Cardiac muscle cell (in vitro differentiated cells and primary cell): ENCODE measurements at regions not wholly inside any gene's neighbourhood (a gene's known extent, or its start where the extent isn't known, plus 50 kb on each side); places are given as distances from the start of the nearest gene placed in this dataset.
"Not testable (repeated sequence)": the region's sequence is repeated elsewhere in the genome, so short reads cannot be mapped to it uniquely, and the experiment has no call there.

ENCODE experiments used
- DNase-seq, 2 donors: peaks; one replicate each; pipeline versions ENCODE4 v3.0.0 to v3.0.0-alpha.2; 2010 to 2017; ENCODE audit warnings: low read depth in 1 of 2, low spot score in 1 of 2
- H3K27ac ChIP-seq: fragments of 200-600 bp; sonication (generic); 2 replicates; pipeline ENCODE4 v1.5.1; 2016
- H3K27me3 ChIP-seq: fragments of 200-600 bp; sonication (generic); 2 replicates; pipeline ENCODE4 v1.6.0; 2016; ENCODE audit warnings: control low read depth
- H3K36me3 ChIP-seq: fragments of 200-600 bp; sonication (generic); 2 replicates; pipeline ENCODE4 v1.5.1; 2016; ENCODE audit warnings: control low read depth
- H3K4me1 ChIP-seq: fragments of 200-600 bp; sonication (generic); 2 replicates; pipeline ENCODE4 v1.8.1; 2017; ENCODE audit warnings: low read depth, mild to moderate bottlenecking, mixed run types
- H3K4me3 ChIP-seq: fragments of 200-600 bp; sonication (generic); 2 replicates; pipeline ENCODE4 v1.5.1; 2016; ENCODE audit warnings: mild to moderate bottlenecking
- H3K9me3 ChIP-seq: fragments of 200-600 bp; sonication (generic); 2 replicates; pipeline ENCODE4 v1.5.1; 2017; ENCODE audit warnings: low read depth, mild to moderate bottlenecking, control low read depth
- CTCF ChIP-seq: IDR thresholded peaks from 2 replicates; pipeline ENCODE4 v1.5.1; 2012; ENCODE audit warnings: low read depth, mild to moderate bottlenecking, low read length

GRCh38 chr9:22170556-22170955 is 161.5 kb upstream of the CDKN2B start:
- no peaks in the 10 kb centered on the region for H3K27me3 ChIP-seq
- H3K27ac ChIP-seq: no peak overlapping the region
- no peak for TF ChIP-seq CTCF
- peaks cover 10% of the 10 kb centered on the region for H3K4me1 ChIP-seq
- DNase-seq: no peak
- no peaks in the 10 kb centered on the region for H3K9me3 ChIP-seq
- no peak overlapping the region for H3K4me3 ChIP-seq
- no peaks in the 10 kb centered on the region for H3K36me3 ChIP-seq

GRCh38 chr9:22170990-22171670 is 162.0 kb upstream of the CDKN2B start:
- Histone ChIP-seq H3K27ac (peak overlapping the region; percentile 15), H3K36me3 (no peaks in the 10 kb centered on the region), H3K4me1 (peaks cover 10% of the 10 kb centered on the region), H3K27me3 (no peaks in the 10 kb centered on the region), H3K4me3 (no peak overlapping the region), H3K9me3 (no peaks in the 10 kb centered on the region)
- TF ChIP-seq CTCF: no peak
- DNase-seq: no peak

- DNase-seq: no peak
Observed at GRCh38 chr9:22171691-22172090, 162.6 kb upstream of the CDKN2B start.

GRCh38 chr9:22173908-22174307 is 164.8 kb upstream of the CDKN2B start:
- TF ChIP-seq CTCF: no peak
- Histone ChIP-seq H3K36me3 (no peaks in the 10 kb centered on the region), H3K27ac (no peak overlapping the region), H3K9me3 (no peaks in the 10 kb centered on the region), H3K27me3 (no peaks in the 10 kb centered on the region), H3K4me3 (no peak overlapping the region), H3K4me1 (peaks cover 10% of the 10 kb centered on the region)
- DNase-seq: no peak

More at GRCh38 chr9:22171691-22172090, 162.6 kb upstream of the CDKN2B start:
- Histone ChIP-seq H3K27ac (peak overlapping the region; percentile 15), H3K4me3 (no peak overlapping the region), H3K4me1 (peaks cover 10% of the 10 kb centered on the region), H3K27me3 (no peaks in the 10 kb centered on the region), H3K36me3 (no peaks in the 10 kb centered on the region), H3K9me3 (no peaks in the 10 kb centered on the region)
- no peak for TF ChIP-seq CTCF

GRCh38 chr9:22175972-22176545 is 167.0 kb upstream of the CDKN2B start:
- no peak overlapping the region for H3K27ac ChIP-seq
- no peaks in the 10 kb centered on the region for H3K27me3 ChIP-seq
- no peak for DNase-seq
- no peaks in the 10 kb centered on the region for H3K36me3 ChIP-seq
- TF ChIP-seq CTCF: no peak
- no peaks in the 10 kb centered on the region for H3K9me3 ChIP-seq
- no peak overlapping the region for H3K4me3 ChIP-seq
- peaks cover 9% of the 10 kb centered on the region for H3K4me1 ChIP-seq

- not testable (repeated sequence) for H3K27ac ChIP-seq, H3K36me3 ChIP-seq, H3K4me3 ChIP-seq
Observed at GRCh38 chr9:22181021-22181420, 171.9 kb upstream of the CDKN2B start.

More at GRCh38 chr9:22181021-22181420, 171.9 kb upstream of the CDKN2B start:
- not testable (repeated sequence) for DNase-seq, H3K4me1 ChIP-seq, H3K27me3 ChIP-seq, H3K9me3 ChIP-seq
